Large intestine (tissue), 3 donors: ENCODE measurements at regions not wholly inside any gene's neighbourhood (a gene's known extent, or its start where the extent isn't known, plus 50 kb on each side); places are given as distances from the start of the nearest gene placed in this dataset.
"Not testable (repeated sequence)": the region's sequence is repeated elsewhere in the genome, so short reads cannot be mapped to it uniquely, and the experiment has no call there.

Experiments
- DNase-seq, 2 donors: peaks; one replicate each; pipeline versions ENCODE4 v3.0.0 to v3.0.0-alpha.2; 2013
- H3K27ac ChIP-seq: one replicate; pipeline ENCODE4 v1.5.1; 2013; ENCODE audit warnings: low read length
- H3K27me3 ChIP-seq: 2 replicates; pipeline ENCODE4 v1.6.1; 2013; ENCODE audit warnings: low read length; ENCODE audit not compliant: control insufficient read depth, insufficient read depth
- H3K36me3 ChIP-seq: 2 replicates; pipeline ENCODE4 v1.6.1; 2013; ENCODE audit warnings: low read length; ENCODE audit not compliant: control insufficient read depth, insufficient read depth
- H3K4me1 ChIP-seq: one replicate; pipeline ENCODE4 v1.6.1; 2013; ENCODE audit warnings: low read length; ENCODE audit not compliant: control insufficient read depth, insufficient read depth
- H3K4me3 ChIP-seq: one replicate; pipeline ENCODE4 v1.5.1; 2013; ENCODE audit warnings: low read length
- H3K9me3 ChIP-seq: one replicate; pipeline ENCODE4 v1.6.1; 2013; ENCODE audit warnings: mild to moderate bottlenecking, low read depth, low read length, moderate library complexity; ENCODE audit not compliant: control insufficient read depth
- WGBS: methylation state at CpG from one replicate; pipeline ENCODE4 v1.1.5; 2013; ENCODE audit warnings: low lambda C conversion rate; ENCODE audit not compliant: insufficient coverage; 5-methylcytosine and 5-hydroxymethylcytosine counted together

- no peaks in the 10 kb centered on the region for H3K4me1 ChIP-seq
- H3K36me3 ChIP-seq, result no peaks in the 10 kb centered on the region
- WGBS, result 90% methylated on average over 2 of the region's 2 CpGs
- H3K4me3 ChIP-seq, result no peak overlapping the region
- no peak for DNase-seq
- no peak overlapping the region for H3K27ac ChIP-seq
- H3K9me3 ChIP-seq, result no peaks in the 10 kb centered on the region
- no peaks in the 10 kb centered on the region for H3K27me3 ChIP-seq
These were observed 893.3 kb upstream of the MDGA2 start for GRCh38 chr14:48568688-48569087.

- no peak for DNase-seq
- Histone ChIP-seq H3K9me3 (no peaks in the 10 kb centered on the region), H3K36me3 (no peaks in the 10 kb centered on the region), H3K27ac (no peak overlapping the region), H3K27me3 (no peaks in the 10 kb centered on the region), H3K4me3 (no peak overlapping the region), H3K4me1 (no peaks in the 10 kb centered on the region)
- WGBS, result 100% methylated on average over 1 of the region's 1 CpG
These were observed 892.8 kb upstream of the MDGA2 start for GRCh38 chr14:48568252-48568651.

GRCh38 chr14:48563489-48563888 is 888.1 kb upstream of the MDGA2 start:
- H3K4me3 ChIP-seq, result no peak overlapping the region
- DNase-seq, result no peak
- H3K36me3 ChIP-seq, result no peaks in the 10 kb centered on the region
- no peak overlapping the region for H3K27ac ChIP-seq
- H3K27me3 ChIP-seq, result no peaks in the 10 kb centered on the region
- H3K4me1 ChIP-seq, result no peaks in the 10 kb centered on the region
- H3K9me3 ChIP-seq, result no peaks in the 10 kb centered on the region
- no CpG with 5 or more reads among the region's 3 CpGs for WGBS

DNA sequence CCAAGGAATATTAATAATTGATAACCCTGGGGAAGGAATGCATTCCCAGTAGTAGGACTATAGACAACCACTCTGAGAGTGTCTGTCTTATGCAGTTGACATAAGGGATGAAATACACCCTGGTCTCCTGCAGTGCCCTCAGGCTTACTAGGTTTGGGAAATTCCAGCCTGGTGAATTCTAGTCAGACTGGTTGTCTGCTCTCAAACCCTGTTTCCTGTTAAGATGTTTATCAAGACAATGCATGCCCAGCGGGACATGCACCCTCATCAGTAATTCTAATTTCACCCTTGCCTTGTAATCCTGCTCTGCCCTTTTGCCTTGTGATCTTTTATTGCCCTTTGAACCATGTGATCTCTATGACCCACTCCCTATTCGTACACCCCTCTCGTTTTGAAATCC is 886.0 kb upstream of the MDGA2 start:
- H3K36me3 ChIP-seq, H3K4me1 ChIP-seq, H3K27ac ChIP-seq, DNase-seq, H3K4me3 ChIP-seq, H3K9me3 ChIP-seq, H3K27me3 ChIP-seq: not testable (repeated sequence)
- WGBS, result 89% methylated on average over 1 of the region's 3 CpGs

DNA sequence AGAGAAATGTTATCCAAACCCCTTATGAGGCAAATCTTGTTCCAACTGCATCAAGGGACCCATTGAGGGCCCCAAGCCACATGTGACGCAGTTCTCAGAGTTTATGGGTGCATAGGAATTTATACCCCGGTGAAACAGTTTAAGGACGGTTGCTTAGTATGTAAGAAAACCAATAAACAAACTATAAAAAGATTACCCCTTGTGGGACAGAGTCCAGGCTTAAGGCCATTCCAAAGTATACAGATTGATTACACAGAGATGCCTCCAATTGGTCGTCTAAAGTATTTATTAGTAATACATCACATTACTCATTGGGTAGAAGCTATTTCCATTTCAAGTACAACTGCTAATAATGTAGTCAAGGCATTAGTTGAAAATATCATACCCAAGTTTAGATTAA is 885.0 kb upstream of the MDGA2 start:
- H3K36me3 ChIP-seq, result no peaks in the 10 kb centered on the region
- no peak overlapping the region for H3K27ac ChIP-seq
- WGBS, result 0% methylated on average over 1 of the region's 4 CpGs
- DNase-seq, result no peak
- H3K4me3 ChIP-seq, result no peak overlapping the region
- no peaks in the 10 kb centered on the region for H3K9me3 ChIP-seq
- no peaks in the 10 kb centered on the region for H3K27me3 ChIP-seq
- no peaks in the 10 kb centered on the region for H3K4me1 ChIP-seq

- no peak overlapping the region for H3K4me3 ChIP-seq
- no peak for DNase-seq
- no peaks in the 10 kb centered on the region for H3K4me1 ChIP-seq
- no peaks in the 10 kb centered on the region for H3K9me3 ChIP-seq
- H3K27me3 ChIP-seq, result no peaks in the 10 kb centered on the region
- no peaks in the 10 kb centered on the region for H3K36me3 ChIP-seq
- H3K27ac ChIP-seq, result no peak overlapping the region
These were observed 878.0 kb upstream of the MDGA2 start for GRCh38 chr14:48553443-48553842.

DNA sequence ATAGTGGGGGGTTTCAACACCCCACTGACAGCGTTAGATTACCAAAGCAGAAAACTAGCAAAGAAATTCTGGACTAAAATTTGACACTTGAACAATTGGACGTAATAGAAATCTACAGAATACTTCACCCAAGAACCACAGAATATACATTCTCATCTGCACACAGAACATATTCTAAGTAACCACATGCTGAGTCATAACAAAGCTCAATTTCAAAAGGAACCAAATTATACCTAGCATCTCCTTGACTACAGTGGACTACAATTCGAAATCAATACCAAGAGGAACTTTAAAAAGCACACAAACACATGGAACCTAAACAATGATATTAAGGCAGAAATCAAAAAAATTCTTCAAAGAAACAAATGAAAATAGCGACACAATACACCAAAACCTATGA is 871.6 kb upstream of the MDGA2 start:
- Histone ChIP-seq H3K36me3 (no peaks in the 10 kb centered on the region), H3K9me3 (no peaks in the 10 kb centered on the region), H3K27me3 (no peaks in the 10 kb centered on the region), H3K27ac (no peak overlapping the region), H3K4me1 (no peaks in the 10 kb centered on the region), H3K4me3 (no peak overlapping the region)
- 100% methylated on average over 1 of the region's 4 CpGs for WGBS
- no peak for DNase-seq

- Histone ChIP-seq H3K9me3 (no peaks in the 10 kb centered on the region), H3K36me3 (no peaks in the 10 kb centered on the region), H3K4me1 (no peaks in the 10 kb centered on the region), H3K4me3 (no peak overlapping the region), H3K27ac (no peak overlapping the region), H3K27me3 (no peaks in the 10 kb centered on the region)
- DNase-seq, result no peak
These were observed 862.2 kb upstream of the MDGA2 start for GRCh38 chr14:48537600-48537999.

DNA sequence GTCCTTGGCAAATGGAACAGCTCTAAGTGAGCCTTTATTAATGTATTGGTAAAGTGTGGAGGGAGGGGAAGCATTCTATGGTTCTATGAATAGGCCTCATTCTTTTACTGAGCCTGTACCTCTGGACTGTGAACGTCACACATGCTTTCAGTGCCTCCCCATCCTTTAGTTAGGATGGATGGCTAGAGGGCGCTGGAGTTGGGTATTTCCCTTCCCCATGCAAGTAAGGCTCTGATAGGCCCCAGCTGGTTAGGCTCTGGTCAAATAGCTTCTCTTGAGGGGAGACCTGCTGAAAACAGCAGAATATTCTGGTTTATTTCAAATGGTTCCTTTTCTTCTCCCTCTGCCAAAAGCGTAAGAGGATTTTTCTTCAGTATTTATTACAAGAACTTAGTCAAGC is 860.9 kb upstream of the MDGA2 start:
- no peaks in the 10 kb centered on the region for H3K9me3 ChIP-seq
- H3K36me3 ChIP-seq, result no peaks in the 10 kb centered on the region
- DNase-seq, result no peak
- H3K4me3 ChIP-seq, result no peak overlapping the region
- no CpG with 5 or more reads among the region's 3 CpGs for WGBS
- no peaks in the 10 kb centered on the region for H3K4me1 ChIP-seq
- no peaks in the 10 kb centered on the region for H3K27me3 ChIP-seq
- no peak overlapping the region for H3K27ac ChIP-seq

DNA sequence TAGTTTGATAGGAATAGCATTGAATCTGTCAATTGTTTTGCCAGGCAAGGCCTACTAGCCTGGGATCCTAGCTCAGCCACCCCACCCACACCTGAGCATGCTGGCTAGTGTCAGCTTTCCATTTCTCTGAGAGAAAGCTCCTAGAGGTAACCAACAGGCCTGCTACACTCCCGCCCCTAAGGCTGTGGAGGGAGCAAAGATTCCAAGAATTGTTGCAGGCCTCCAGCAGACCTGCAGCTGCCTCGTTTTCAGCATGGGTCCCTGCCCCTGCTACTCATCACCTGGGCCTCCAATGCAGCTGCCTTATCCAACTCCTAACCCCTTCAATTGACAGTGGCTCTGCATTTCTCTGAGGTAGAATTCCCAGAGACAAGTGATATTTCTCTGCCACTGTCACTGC is 852.4 kb upstream of the MDGA2 start:
- no peak overlapping the region for H3K27ac ChIP-seq
- no peaks in the 10 kb centered on the region for H3K27me3 ChIP-seq
- no peaks in the 10 kb centered on the region for H3K4me1 ChIP-seq
- no peak for DNase-seq
- H3K4me3 ChIP-seq, result no peak overlapping the region
- H3K36me3 ChIP-seq, result no peaks in the 10 kb centered on the region
- no peaks in the 10 kb centered on the region for H3K9me3 ChIP-seq
- no CpG with 5 or more reads among the region's 2 CpGs for WGBS

DNA sequence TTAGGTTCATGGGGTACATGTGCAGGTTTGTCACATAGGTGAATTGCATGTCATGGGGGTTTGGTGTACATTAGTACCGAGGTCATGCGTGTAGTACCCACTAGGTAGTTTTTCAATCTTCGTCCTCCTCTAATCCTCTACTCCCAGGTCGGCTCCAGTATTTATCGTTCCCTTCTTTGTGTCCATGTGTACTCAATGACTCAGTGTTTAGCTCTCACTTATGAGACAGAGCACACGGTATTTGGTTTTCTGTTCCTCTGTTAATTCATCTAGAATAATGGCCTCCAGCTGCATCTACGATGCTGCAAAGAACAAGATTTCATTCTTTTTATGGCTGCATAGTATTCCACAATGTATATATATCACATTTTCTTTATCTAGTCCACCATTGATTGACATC is 850.9 kb upstream of the MDGA2 start:
- Histone ChIP-seq H3K36me3 (no peaks in the 10 kb centered on the region), H3K9me3 (no peaks in the 10 kb centered on the region), H3K27ac (no peak overlapping the region), H3K4me1 (no peaks in the 10 kb centered on the region), H3K27me3 (no peaks in the 10 kb centered on the region), H3K4me3 (no peak overlapping the region)
- 88% methylated on average over 4 of the region's 7 CpGs for WGBS
- DNase-seq, result no peak
